Transverse colon (tissue), 4 donors: ENCODE measurements at regions not wholly inside any gene's neighbourhood (a gene's known extent, or its start where the extent isn't known, plus 50 kb on each side); places are given as distances from the start of the nearest gene placed in this dataset.

Experiments
- DNase-seq: peaks from one replicate; pipeline ENCODE4 v3.0.0-alpha.2; 2019
- H3K27ac ChIP-seq, 4 donors: fragments of 200-600 bp; sonication (generic); 2 replicates each; pipeline ENCODE4 v1.5.1; 2016 to 2018; ENCODE audit warnings: inconsistent platforms in 4 of 4
- H3K27me3 ChIP-seq: fragments of 200-600 bp; sonication (generic); 2 replicates; pipeline ENCODE4 v1.5.1; 2017; ENCODE audit warnings: inconsistent platforms
- H3K36me3 ChIP-seq, 4 donors: fragments of 200-600 bp; sonication (generic); 2 replicates each; pipeline ENCODE4 v1.5.1; 2017 to 2019; ENCODE audit warnings: inconsistent platforms in 4 of 4
- H3K4me1 ChIP-seq, 4 donors: fragments of 200-600 bp; sonication (generic); 2 replicates each; pipeline ENCODE4 v1.5.1; 2017 to 2020; ENCODE audit warnings: inconsistent platforms in 4 of 4
- H3K4me3 ChIP-seq, 4 donors: fragments of 200-600 bp; sonication (generic); 1 replicate in 1 of 4; 2 replicates in 3 of 4; pipeline versions ENCODE4 v1.5.1 to v1.6.1; 2017 to 2019; ENCODE audit warnings: inconsistent platforms in 4 of 4
- H3K9me3 ChIP-seq, 2 donors: fragments of 200-600 bp; sonication (generic); 2 replicates each; pipeline ENCODE4 v1.5.1; 2017 to 2019; ENCODE audit warnings: inconsistent platforms in 2 of 2
- CTCF ChIP-seq, 5 experiments: fragments of 200-600 bp in 3 of 5; fragments of 450-650 bp in 2 of 5; sonication (generic) in 3 of 5; IDR thresholded peaks; 1 replicate in 2 of 5; 2 replicates in 3 of 5; pipeline ENCODE4 v1.5.1; 2016 to 2017; ENCODE audit warnings: antibody characterized with exemption in 5 of 5, inconsistent platforms in 3 of 5, mild to moderate bottlenecking in 2 of 5, moderate library complexity in 1 of 5
- EP300 ChIP-seq: sonication (generic); formaldehyde crosslinking; IDR thresholded peaks from one replicate; pipeline ENCODE4 v1.6.1; 2017; ENCODE audit warnings: antibody characterized with exemption, low read depth
- POLR2A ChIP-seq: fragments of 450-650 bp; IDR thresholded peaks from one replicate; pipeline ENCODE4 v1.6.1; 2016; ENCODE audit warnings: antibody characterized with exemption, mild to moderate bottlenecking, moderate library complexity
- POLR2AphosphoS5 ChIP-seq, 3 donors: sonication (generic); formaldehyde crosslinking; IDR thresholded peaks; one replicate each; pipeline ENCODE4 v1.6.1; 2016; ENCODE audit warnings: antibody characterized with exemption in 3 of 3
- WGBS, 2 donors: methylation state at CpG; one replicate each; pipeline ENCODE4 v1.1.5; 2018; ENCODE audit warnings: low coverage in 1 of 2; 5-methylcytosine and 5-hydroxymethylcytosine counted together
- in situ Hi-C, 4 donors: fragments of 200-750 bp; cut with MboI; loops; one replicate each; pipeline versions ENCODE4 v1.15.0 to v1.15.1; 2017; ENCODE audit warnings: low sequenced_read_pairs in 3 of 4, low pct_ligation_motif_present in 1 of 4, low pct_unique_long_range_greater_than_20kb in 1 of 4
- intact Hi-C: fragments of 100-400 bp; cut with DNase I; formaldehyde crosslinking; loops from one replicate; pipeline ENCODE4 v1.15.1; 2023; ENCODE audit warnings: low total_unique reads

- in situ Hi-C loops: no loop called here
- H3K27me3 ChIP-seq: no peaks in the 10 kb centered on the region
- H3K9me3 ChIP-seq: no peaks in the 10 kb centered on the region
- intact Hi-C loops: no loop called here
- no peaks in the 10 kb centered on the region for H3K4me1 ChIP-seq
- DNase-seq: no peak
- no peak overlapping the region for H3K27ac ChIP-seq
- TF ChIP-seq POLR2AphosphoS5 (IDR thresholded peaks at IDR 0.05) (no peak), POLR2A (no peak), CTCF (IDR thresholded peaks at IDR 0.05) (no peak), EP300 (no peak)
- no peak overlapping the region for H3K4me3 ChIP-seq
- 77% methylated on average over 2 of the region's 2 CpGs for WGBS, 2 donors
- H3K36me3 ChIP-seq: no peaks in the 10 kb centered on the region
Measured at GRCh38 chr4:127240764-127241105, 392.0 kb upstream of the INTU start.

- H3K4me3 ChIP-seq: no peak overlapping the region
- no peaks in the 10 kb centered on the region for H3K9me3 ChIP-seq
- intact Hi-C loops (no loop called here), in situ Hi-C loops (no loop called here)
- H3K4me1 ChIP-seq: no peaks in the 10 kb centered on the region
- H3K27me3 ChIP-seq: no peaks in the 10 kb centered on the region
- 81 to 96% methylated on average over 5 of the region's 5 CpGs for WGBS, 2 donors
- no peak for DNase-seq
- no peaks in the 10 kb centered on the region for H3K36me3 ChIP-seq
- H3K27ac ChIP-seq: no peak overlapping the region
- TF ChIP-seq POLR2A (no peak), CTCF (IDR thresholded peaks at IDR 0.05) (no peak), POLR2AphosphoS5 (IDR thresholded peaks at IDR 0.05) (no peak), EP300 (no peak)
Measured at GRCh38 chr4:127244515-127244914, 388.2 kb upstream of the INTU start.

GRCh38 chr4:127246963-127247952 lies 385.5 kb upstream of the INTU start:
- Histone ChIP-seq H3K27me3 (no peaks in the 10 kb centered on the region), H3K9me3 (no peaks in the 10 kb centered on the region), H3K4me3 (no peak overlapping the region), H3K36me3 (no peaks in the 10 kb centered on the region), H3K4me1 (no peaks in the 10 kb centered on the region), H3K27ac (no peak overlapping the region)
- intact Hi-C loops (no loop called here), in situ Hi-C loops (no loop called here)
- TF ChIP-seq POLR2A (no peak), POLR2AphosphoS5 (IDR thresholded peaks at IDR 0.05) (no peak), CTCF (IDR thresholded peaks at IDR 0.05) (no peak), EP300 (no peak)
- WGBS, 2 donors: 76 to 87% methylated on average over 5 to 6 of the region's 6 CpGs
- no peak for DNase-seq

- Histone ChIP-seq H3K27me3 (no peaks in the 10 kb centered on the region), H3K4me1 (no peaks in the 10 kb centered on the region), H3K4me3 (no peak overlapping the region), H3K36me3 (no peaks in the 10 kb centered on the region), H3K9me3 (no peaks in the 10 kb centered on the region), H3K27ac (no peak overlapping the region)
- in situ Hi-C loops (no loop called here), intact Hi-C loops (no loop called here)
- no peak for DNase-seq
- TF ChIP-seq EP300 (no peak), POLR2AphosphoS5 (IDR thresholded peaks at IDR 0.05) (no peak), CTCF (IDR thresholded peaks at IDR 0.05) (no peak), POLR2A (no peak)
- WGBS, 2 donors: 70% methylated on average over 2 to 3 of the region's 3 CpGs
Measured at GRCh38 chr4:127249066-127249766, 383.5 kb upstream of the INTU start.
